ENCODE measurements at regions not wholly inside any gene's neighbourhood (a gene's known extent, or its start where the extent isn't known, plus 50 kb on each side); places are given as distances from the start of the nearest gene placed in this dataset.
A peak's percentile ranks its signal among the peaks of the same experiment; 100 is the strongest.

- peak; percentile 65 for DNase-seq (ENCODE audit: low spot score)
These were observed 58.7 kb upstream of the STARD8 start for GRCh38 chrX:68588602-68589371.

DNA sequence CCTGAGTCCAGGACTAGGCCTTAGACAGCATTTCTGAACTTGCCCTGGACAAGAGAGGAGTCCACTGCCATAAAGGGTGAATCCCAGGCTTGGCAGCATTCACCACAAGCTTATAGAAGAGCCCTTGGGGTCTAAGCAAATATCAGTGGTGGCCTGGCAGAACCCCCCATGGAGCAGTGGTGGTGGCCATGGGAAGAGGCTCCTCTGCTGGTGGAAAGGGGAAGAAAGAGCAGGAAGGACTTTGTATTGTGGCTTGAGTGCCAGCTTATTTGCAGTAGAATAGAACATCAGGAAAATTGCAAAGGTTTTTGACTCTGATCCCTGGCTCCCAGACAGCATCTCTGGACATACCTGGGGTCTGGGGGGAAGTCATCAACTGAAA is 58.1 kb upstream of the STARD8 start:
- DNase-seq (ENCODE audit: low spot score) = no peak

DNA sequence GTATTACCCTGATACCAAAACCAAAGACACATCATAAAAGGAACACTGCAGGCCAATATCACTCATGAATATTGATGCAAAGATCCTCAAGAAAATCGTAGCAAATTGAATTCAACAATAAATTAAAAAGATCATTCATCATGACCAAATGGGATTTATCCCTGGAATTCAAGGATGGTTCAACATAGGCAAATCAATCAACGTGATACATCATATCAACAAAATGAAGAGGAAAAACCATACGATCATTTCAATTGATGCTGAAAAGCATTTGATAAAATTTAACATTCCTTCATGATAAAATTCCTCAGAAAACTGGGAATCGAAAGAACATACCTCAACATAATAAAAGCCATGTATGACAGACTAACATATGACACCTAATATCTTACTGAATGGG is 52.7 kb upstream of the STARD8 start:
- DNase-seq (ENCODE audit: low spot score) = no peak

DNA sequence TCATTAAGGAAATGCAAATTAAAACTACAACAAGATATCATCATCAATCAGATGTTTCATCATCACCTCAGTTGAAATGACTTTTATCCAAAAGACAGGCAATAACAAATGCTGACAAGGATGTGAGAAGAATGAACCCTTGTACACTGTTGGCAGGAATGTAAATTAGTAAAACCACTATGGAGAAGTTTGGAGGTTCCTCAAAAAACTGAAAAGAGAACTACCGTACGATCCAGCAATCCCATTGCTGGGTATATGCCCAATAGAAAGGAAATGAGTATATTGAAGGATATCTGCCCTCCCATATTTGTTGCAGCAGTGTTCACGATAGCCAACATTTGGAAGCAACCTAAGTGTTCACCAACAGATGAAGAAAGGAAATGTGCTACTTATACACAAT is 50.6 kb upstream of the STARD8 start:
- DNase-seq (ENCODE audit: low spot score) = no peak
